ENCODE measurements at regions not wholly inside any gene's neighbourhood (a gene's known extent, or its start where the extent isn't known, plus 50 kb on each side); places are given as distances from the start of the nearest gene placed in this dataset.

DNA sequence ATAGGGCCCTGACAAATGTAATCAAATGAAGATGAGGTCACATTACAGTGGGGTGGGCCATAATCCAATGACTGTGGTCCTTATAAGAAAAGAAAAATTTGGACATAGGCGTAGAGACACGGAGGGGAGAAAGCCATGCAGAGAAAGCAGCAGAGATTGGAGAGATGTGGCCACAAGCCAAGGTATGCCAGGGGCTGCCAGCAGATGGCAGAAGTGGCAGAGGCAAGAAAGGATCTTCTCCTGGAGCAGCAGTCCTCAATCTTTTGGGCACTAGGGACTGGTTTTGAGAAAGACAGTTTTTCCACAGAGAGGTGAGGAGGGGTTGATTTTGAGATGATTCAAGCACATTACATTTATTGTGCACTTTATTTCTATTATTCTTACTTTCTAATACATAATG, 355.1 kb downstream of the NPHP4 start:
- no peak for TF ChIP-seq TAF1 (IDR thresholded peaks at IDR 0.05; ENCODE audit: borderline replicate concordance, insufficient read depth, low read length)
- no peak for TF ChIP-seq FOXP2 (optimal IDR thresholded peaks at IDR 0.05; ENCODE audit: borderline replicate concordance, extremely low read depth, extremely low read length, insufficient read depth)
- TF ChIP-seq SIN3A (IDR thresholded peaks at IDR 0.05; ENCODE audit: borderline replicate concordance, insufficient read depth, low read length) = no peak
- TF ChIP-seq POLR2AphosphoS5 (IDR thresholded peaks at IDR 0.05; ENCODE audit: low read depth, low read length) = no peak
- no peak for TF ChIP-seq REST (IDR thresholded peaks at IDR 0.05; ENCODE audit: insufficient read depth in 1 of 2, low read depth in 2 of 2, low read length in 2 of 2)

DNA sequence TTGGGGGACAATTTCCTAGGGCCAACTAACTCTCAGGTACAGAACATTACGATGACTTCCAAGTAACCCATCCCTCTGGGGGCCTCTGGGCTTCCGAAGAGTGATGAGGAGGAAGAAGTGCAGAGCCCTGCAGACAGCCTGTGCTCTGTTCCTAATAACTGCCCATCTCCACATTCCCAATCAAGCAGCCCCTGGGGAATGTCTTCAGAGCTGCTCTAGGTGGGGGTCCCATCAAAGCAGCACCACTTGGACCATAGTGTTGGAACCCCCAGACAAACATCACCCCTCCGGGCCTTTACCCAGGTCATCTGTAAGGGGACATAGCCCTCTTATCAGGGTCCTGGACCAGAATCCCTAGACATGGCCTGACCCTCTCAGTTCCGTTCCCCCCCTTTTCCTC, 357.3 kb downstream of the NPHP4 start:
- TF ChIP-seq FOXP2 (optimal IDR thresholded peaks at IDR 0.05; ENCODE audit: borderline replicate concordance, extremely low read depth, extremely low read length, insufficient read depth) (no peak), TAF1 (IDR thresholded peaks at IDR 0.05; ENCODE audit: borderline replicate concordance, insufficient read depth, low read length) (no peak), POLR2AphosphoS5 (IDR thresholded peaks at IDR 0.05; ENCODE audit: low read depth, low read length) (no peak), SIN3A (IDR thresholded peaks at IDR 0.05; ENCODE audit: borderline replicate concordance, insufficient read depth, low read length) (no peak), REST (IDR thresholded peaks at IDR 0.05; ENCODE audit: insufficient read depth in 1 of 2, low read depth in 2 of 2, low read length in 2 of 2) (no peak)

GRCh38 chr1:5632814-5633213, 359.4 kb downstream of the NPHP4 start:
- TF ChIP-seq POLR2AphosphoS5 (IDR thresholded peaks at IDR 0.05; ENCODE audit: low read depth, low read length) (no peak), TAF1 (IDR thresholded peaks at IDR 0.05; ENCODE audit: borderline replicate concordance, insufficient read depth, low read length) (no peak)

DNA sequence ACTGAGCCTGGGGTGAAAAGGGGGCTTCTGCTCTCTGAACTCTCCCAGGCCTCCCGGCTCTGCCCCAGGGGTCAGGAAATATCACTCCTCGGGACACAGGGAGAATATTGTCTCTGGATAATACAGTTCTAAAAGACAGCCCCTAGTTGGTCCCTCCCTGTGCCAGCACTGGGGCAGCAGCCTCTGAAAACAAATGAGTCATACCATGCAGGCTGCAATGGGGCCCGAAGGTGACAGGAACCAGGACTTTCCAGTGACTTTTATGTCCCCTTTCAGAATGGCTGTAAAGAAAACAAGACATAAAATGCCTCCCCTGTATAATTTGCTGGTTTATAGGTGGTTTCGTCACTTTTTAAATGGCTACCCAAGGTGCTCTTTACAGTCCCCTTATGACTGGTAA, 360.0 kb downstream of the NPHP4 start:
- TF ChIP-seq FOXP2 (optimal IDR thresholded peaks at IDR 0.05; ENCODE audit: borderline replicate concordance, extremely low read depth, extremely low read length, insufficient read depth) (no peak), REST (IDR thresholded peaks at IDR 0.05; ENCODE audit: insufficient read depth in 1 of 2, low read depth in 2 of 2, low read length in 2 of 2) (no peak), SIN3A (IDR thresholded peaks at IDR 0.05; ENCODE audit: borderline replicate concordance, insufficient read depth, low read length) (no peak), TAF1 (IDR thresholded peaks at IDR 0.05; ENCODE audit: borderline replicate concordance, insufficient read depth, low read length) (no peak)

GRCh38 chr1:5628416-5628815, 363.8 kb downstream of the NPHP4 start:
- TF ChIP-seq TAF1 (IDR thresholded peaks at IDR 0.05; ENCODE audit: borderline replicate concordance, insufficient read depth, low read length) (no peak), POLR2AphosphoS5 (IDR thresholded peaks at IDR 0.05; ENCODE audit: low read depth, low read length) (no peak), REST (IDR thresholded peaks at IDR 0.05; ENCODE audit: insufficient read depth in 1 of 2, low read depth in 2 of 2, low read length in 2 of 2) (no peak), SIN3A (IDR thresholded peaks at IDR 0.05; ENCODE audit: borderline replicate concordance, insufficient read depth, low read length) (no peak), FOXP2 (optimal IDR thresholded peaks at IDR 0.05; ENCODE audit: borderline replicate concordance, extremely low read depth, extremely low read length, insufficient read depth) (no peak)

Measured in PFSK-1 (cell line).